Iris pigment epithelial cell (primary cell): ENCODE measurements at regions not wholly inside any gene's neighbourhood (a gene's known extent, or its start where the extent isn't known, plus 50 kb on each side); places are given as distances from the start of the nearest gene placed in this dataset.
"Not testable (repeated sequence)": the region's sequence is repeated elsewhere in the genome, so short reads cannot be mapped to it uniquely, and the experiment has no call there.

Experiments used
- DNase-seq: peaks from one replicate; pipeline ENCODE4 v3.0.0-alpha.2; 2011; ENCODE audit warnings: low read depth

DNA sequence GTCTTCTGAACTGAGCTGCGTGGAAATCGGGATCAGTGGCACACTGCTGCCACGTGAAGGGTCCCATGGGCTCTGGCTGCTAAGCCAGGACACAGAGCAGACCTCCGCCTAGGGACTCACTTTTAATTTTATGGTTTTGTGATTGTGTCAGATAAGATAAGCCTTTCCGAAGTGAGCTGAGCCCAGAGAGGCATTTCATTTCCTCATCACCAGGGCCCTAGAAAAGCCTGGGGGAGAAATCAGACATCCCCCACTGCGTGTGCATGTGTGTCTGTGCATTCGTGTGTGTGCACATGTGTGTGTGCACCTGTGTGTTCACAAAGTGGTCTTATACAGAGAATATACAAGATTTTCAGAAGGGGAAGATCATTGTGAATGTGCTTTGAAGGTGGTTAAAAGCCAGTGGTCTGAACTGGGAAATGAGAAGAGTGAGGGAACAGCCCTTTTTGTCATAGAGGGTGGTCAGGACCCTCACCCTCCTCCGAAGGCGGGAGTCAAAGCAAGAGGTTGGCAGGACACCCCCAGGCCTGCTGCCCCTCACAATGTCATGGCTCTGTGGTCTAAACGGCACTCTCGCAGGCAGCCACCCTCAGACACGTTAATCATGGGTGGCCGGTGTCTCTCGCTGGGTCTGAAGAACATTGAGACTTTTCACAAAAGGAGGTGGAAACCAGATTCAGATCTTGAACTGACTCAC, 176.1 kb upstream of the PFKP start:
- DNase-seq = no peak

DNA sequence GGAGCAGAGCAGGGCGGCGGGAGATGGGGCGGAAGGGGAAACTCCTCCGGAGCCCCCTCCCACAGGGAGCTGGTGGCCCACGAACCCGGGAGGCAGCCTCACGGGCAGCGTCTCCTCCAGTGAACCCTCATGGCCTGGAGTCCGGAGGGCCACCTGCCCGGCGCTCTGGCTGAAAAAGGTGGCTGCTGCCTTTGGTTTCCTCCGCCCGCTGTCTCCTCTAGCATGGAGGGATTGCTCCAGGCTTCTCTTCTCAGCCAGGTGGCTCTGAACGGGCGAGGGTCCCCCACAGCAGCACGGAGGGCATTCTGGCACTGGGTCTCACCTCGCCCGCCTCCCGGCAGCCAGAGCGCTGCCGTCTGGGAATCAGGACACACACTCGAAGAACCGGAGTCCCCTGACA, 177.3 kb upstream of the PFKP start:
- no peak for DNase-seq

DNA sequence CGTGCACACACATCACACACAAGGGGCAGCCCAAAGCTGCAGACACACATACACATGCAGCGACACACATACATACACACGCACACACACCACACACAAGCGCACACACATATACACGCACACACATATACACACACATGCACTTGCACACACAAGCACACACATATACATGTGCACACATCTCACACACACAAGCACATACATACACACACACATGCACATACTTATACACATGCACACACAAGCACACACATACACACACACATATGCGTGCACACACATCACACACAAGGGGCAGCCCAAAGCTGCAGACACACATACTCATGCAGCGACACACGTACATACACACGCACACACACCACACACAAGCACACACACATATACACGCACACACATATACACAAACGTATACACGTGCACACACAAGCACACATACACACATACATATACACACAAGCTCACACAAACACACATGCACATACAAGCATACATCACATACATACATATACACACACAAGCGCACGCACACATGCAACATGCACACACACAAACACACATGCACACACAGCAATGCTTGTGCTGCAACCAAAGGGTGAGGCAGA, 178.8 kb upstream of the PFKP start:
- DNase-seq = no peak

DNA sequence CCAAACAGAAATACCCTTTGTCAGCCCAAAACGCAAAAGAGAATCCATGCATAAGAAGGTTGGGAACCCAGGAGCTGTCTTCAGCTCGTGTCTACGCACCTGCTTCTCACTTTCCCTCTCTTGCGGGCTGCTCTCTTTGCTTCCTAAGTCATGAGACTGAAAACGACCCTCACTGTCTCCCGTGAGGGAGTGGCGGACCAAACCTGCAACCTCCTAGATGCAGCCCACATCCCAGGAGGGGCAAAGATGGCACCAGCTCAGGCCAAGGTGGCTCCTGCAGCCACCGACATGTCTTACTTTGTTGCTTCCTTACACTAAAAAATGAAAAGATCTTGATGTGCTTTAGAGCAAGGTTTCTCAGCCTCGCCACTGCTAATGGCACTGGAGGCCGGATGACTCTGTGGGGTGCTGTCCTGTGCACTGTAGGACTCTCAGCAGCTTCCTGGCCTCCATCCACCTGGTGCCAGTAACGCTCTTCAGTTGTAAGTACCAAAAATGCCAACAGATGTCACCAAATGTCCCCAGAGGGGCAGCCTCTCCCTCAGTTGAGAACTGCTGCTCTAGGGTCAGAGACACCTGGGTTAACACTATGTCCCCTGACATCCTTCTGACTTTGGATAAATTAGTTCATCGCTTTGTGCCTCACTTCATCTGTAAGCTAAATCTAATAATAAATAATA, 179.8 kb upstream of the PFKP start:
- DNase-seq = no peak

DNA sequence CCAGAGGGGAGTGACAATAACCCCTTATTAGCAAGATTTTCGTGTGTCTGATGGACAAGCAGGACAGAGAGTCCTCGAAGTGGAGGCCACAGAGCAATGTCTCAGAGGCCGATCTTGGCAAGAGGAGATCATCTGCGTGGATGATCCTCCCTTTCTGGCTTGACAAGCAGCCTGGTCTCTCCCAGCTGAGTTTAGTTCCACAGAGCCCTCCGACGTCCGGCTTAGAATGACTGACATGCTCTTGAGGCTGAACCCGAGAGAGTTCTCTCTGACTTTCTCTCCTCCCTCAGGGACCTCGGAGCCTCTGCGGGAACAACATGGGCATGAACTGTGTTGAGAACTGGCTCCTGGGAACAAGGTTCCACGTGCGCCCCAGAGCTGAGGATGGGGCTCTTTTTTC, 180.7 kb upstream of the PFKP start:
- no peak for DNase-seq

DNA sequence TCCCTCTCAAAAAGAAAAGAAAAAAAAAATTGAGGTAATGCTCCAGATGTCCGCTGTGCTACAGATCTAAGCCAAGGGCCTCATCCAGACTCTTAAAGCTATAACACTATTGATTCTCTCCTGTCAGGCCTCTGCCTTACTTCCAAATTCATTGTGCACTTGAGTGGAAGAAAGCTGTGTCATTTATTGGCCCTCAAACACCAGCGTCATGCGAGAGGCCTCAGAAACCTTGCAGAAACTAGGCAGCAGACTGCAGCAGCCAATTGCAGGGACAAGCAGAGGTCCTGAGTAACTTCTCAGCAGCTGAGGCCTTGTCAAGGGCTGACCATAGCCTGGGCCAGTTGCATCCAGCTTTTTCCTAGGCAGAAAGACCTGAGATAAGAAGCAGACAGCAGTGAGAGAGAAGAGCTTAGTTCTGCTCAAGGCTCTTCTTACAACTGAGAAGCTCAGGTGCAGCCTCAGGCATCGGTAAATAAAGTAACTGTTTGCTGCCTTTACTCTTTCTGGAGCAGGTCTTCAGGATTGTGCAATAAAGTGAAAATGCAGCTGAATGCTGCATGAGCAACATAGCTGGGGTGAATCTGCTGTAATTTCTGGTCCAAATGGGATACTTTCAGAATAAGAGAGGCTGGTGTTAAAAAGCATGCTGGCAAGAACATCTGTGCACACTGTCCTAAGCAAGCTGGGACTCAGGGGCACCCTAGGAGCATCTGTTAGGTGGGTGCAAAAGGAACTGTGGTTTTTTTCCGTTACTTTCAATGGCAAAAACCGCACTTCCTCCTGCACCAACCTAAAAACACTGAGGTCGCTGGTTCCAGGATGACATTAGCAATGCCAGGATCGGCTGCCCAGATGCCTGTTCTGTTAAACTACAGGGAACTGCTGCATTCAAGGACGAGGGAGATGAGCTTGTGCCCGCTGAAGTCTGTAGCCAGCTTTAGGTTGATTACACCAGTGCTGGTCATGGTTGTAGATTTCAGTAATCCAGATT, 181.8 kb upstream of the PFKP start:
- no peak for DNase-seq

DNA sequence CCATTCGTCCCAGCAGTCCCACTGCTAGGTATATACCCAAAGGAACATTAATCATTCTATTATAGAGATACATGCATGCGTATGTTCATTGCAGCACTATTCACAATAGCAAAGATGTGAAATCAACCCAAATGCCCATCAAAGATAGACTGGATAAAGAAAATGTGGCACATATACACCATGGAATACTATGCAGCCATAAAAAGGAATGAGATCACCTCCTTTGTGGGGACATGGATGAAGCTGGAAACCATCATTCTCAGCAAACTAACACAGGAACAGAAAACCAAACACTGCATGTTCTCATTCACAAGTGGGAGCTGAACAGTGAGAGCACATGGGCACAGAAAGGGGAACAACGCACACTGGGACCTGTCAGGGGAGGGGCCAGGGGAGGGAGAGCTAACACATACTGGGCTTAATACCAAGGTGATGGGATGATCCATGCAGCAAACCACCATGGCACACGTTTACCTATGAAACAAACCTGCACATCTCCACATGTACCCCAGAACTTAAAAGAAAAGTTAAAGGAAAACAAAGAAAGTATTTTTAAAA, 183.3 kb upstream of the PFKP start:
- DNase-seq = not testable (repeated sequence)

DNA sequence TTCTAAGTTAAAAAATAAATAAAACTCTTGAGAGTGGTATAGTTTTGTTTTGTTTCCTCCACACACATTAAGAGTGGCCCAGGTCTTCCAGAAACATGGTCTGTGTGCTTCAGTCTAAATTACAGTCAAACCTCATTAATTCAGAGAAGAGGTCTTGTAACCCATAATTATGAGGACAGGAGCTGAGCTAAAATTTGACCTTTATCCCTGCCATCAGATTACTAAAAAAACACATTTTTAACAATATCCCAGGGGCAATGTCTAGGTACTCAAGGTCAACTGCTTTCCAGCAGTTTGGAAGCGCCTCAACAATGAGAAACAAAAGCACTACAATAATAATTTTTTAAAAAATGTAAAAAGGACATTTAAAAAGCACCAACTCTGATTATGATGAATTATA, 184.1 kb upstream of the PFKP start:
- no peak for DNase-seq

DNA sequence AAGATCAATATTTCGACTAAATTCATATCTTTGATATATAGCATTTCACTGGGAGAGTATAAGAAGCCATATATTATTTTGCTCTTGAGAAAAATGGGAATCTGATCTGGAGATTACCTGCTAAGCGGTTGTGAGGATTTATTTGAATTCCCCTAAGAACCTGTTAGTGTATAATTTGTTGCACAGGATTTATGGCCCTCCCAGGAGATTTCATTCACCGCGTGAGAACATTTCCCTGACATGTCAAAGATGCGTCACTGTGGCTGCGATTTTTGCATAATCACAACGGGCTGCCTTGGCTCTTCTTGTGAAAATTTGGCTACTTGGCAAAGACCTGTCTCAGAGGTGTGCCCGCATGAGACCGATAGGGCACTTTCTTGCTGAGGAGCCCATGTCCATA, 184.7 kb upstream of the PFKP start:
- DNase-seq = no peak

DNA sequence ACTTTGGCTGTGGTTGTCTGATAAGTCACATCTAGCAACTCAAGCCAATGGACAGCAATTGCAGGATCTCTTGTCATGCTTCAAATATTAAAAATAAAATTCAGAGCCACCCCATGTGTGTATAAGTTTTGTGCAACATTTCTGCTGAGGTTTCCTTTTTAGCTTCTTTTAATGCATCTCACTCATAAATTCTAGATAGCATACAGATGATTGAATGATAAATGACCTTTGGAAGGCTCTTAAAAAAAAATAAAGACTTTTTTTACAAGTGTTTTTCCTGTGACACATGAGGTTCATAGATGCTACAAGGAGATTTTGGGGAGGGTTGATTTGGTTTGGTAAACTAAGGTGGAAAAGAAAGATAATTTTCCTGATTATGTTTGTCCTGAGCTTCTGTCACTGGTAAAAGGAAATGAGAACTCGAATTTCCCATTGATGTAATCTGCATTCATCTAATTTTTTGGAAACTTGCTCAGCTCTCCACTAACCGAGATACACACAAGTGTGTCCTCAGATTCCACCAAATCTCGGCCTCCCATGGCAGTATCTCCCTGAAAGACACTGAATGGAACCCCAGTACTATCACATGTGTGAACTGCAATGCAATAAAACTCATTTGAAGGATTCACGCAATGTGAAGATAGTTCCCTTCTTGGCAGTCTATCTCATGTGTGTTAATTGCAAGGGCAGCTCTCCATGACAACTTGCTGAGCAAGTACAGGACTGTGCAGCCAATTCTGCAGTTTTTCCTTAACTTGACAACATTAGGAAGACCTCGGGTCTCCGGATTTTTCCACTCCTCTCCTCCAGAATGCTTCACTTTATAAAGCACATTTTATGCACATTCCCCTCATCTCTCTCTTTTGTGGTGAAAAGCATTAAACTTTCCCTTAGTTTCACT, 185.4 kb upstream of the PFKP start:
- no peak for DNase-seq

DNA sequence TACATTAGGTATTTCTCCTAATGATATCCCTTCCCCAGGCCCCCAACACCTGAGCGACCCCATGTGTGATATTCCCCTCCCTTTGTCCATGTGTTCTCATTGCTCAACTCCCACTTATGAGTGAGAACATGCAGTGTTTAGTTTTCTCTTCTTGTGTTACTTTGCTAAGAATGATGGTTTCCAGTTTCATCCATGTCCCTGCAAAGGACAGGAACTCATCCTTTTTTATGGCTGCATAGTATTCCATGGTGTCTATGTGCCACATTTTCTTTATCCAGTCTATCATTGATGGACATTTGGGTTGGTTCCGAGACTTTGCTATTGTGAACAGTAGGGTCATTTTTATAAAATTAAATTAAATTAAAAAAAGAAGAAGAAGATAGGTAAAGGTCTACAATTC, 187.3 kb upstream of the PFKP start:
- DNase-seq = not testable (repeated sequence)

DNA sequence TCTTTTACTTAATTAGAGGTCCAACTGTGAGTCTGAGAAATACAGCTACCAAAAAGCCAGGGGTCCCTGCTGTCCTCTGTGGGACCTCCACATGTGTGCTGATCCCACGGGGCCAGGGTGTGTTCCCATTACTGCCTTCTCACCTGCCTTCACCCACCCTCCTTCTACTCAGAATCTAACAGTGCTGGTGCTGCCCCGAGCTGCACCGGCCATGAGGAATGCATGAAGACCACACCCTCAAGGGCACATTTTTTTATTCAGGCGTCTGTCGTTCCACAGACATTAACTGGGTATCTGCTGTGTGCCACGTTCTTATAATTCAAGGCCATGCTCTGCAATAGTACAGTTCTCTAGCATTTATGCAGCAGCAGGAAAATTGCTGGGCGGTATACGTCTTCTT, 188.5 kb upstream of the PFKP start:
- no peak for DNase-seq

DNA sequence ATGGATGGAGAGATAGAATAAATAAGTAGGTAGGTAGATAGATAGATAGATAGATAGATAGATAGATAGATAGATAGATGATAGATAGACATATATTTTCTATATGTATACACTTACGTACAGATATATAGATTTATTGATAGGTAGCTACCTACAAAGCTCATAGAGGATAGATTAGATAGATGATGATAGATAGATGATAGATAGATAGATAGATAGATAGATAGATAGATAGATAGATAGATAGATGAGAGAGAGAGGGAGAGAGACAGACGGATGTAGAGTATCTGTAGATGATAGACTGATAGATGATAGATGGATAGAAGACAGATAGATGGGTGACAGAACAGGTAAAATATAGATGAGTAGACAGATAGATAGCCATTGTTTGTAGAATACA, 191.3 kb upstream of the PFKP start:
- no peak for DNase-seq

DNA sequence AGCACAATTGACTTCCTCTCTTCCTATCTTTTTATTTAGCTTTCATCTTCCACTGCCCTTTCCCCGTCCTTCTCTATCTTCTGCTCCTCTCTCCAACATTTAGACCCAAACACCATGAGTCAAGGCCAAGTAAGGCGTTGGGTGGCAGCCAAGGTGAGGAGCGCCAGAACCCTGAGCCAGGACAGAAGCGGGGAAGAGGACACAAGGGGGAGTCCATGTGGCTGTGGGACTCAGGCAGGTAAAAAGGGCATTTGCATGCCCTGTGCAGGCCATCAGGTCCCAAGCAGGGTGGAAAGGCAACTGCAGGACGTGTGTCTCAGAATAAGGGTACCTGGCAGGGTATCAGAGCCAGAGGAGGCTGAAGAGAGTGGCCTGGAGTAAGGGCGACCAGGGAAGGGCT, 192.4 kb upstream of the PFKP start:
- no peak for DNase-seq

DNA sequence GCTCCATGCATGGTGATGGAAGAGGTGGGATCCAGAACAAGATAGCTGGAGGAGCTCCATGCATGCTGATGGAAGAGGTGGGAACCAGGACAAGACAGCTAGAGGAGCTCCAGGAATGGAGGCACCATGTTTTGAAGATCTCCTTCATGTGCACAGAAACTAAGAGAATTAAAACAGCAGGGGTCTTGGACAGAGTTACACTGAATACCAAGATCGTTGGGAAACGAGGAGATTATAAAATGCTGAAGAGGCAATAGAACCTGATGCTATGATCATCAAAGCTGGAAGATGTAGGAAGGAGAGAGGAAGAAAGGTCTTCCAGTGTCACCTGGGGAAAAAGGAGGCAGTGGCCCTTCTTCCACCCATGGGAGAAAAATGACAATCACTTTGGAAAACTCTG, 193.6 kb upstream of the PFKP start:
- no peak for DNase-seq

DNA sequence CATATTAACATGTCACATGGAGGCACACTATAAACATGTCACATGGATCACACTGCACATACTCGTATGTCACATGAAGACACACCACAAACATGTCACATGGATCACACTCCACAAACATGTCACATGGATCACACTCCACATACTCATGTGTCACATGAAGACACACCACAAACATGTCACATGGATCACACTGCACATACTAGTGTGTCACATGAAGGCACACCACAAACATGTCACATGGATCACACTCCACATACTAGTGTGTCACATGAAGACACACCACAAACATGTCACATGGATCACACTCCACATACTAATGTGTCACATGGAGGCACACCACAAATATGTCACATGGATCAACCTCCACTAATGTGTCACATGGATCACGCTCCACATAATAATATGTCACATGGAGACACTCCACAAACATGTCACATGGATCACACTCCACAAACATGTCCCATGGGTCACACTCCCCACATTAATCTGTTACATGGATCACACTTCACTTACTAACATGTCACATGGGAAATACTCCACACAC, 195.6 kb upstream of the PFKP start:
- no peak for DNase-seq

DNA sequence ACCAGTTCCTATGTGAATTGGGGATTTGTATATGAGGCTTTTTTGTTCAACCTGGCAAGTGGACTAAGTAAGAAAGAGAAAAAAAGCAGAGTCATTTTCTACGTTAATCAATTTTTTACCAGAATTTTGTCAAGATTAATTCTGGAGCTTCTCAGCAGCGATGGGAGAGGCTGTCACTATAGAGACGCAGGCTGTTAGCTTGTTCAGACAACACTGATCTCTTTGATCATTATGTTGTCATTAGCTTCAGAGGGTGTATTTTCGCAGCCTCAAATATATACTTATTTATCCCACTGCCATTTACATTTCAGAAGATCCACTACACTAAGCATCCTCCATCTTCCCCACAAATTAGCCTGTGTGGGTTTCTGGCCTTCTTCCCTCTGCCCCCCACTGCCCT, 196.7 kb upstream of the PFKP start:
- DNase-seq = no peak

DNA sequence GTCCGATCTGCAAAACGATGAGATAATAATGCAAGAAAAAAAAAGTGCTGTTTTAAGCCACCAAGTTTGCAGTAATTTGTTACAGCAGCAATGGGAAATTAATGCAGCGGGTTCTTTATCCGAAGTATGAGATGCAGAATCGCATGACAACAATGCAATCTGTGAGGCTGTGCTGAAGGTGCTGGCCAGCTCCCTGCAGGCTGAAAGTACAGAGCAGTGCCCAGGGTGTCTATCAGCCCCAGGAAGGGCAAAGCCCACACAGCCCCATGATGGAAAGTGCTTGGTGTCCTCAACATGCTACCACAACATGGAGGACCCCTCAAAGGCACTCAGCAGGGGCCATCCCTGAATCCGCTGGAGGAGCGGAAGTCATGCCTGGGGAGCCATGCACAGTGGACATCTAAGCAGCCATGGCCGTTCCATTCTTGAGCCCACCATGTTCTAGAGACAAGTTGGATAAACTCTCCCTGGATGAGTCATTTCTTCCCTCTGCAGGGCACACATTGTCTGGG, 199.5 kb upstream of the PFKP start:
- DNase-seq = no peak

DNA sequence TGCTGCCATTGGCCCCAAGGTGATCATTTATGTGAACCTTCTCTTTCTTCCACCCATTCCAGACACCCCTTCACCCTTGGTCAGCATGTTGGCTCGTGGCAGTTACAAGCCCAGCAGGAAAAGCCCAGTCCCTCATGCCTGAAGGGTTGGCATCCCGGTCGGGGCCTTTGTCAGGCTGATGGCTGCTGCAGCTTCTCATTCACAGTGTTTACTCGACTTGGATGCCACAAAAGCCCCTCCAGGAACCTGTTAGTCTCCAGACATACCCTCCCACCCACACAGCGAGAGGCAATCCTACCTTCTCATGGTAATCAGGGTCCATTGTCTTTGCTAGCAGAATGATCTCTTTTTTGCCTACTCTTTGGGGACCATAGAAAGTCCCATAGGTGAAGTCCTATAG, 200.8 kb upstream of the PFKP start:
- DNase-seq = no peak

DNA sequence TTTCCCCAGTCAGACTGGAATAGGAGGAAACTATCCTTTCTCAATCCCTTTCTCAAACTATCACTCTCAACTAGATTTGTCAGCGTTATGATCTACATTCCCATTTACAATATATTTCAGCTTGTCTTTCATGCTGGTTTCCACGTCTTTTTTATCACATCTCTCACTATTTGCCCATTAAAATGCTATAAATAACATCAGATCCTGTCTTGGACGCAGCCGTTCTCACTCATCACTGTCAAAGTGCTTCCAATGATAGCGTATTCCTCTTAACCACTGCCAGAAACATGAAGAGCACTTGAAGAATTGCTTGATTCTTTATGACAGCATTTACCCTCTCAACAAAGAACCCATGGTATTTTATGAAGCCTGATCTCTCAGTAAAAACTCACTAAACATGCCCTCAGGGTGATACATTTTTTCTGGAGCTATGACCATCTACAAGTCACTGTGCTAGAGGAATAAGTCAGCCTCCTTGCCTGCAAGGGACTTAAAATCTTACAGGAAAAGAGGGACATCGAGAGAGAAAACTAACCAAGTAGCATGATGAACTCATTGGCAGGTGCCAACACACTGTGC, 205.6 kb upstream of the PFKP start:
- DNase-seq = no peak
